LNCAP (cell line): ENCODE measurements at regions not wholly inside any gene's neighbourhood (a gene's known extent, or its start where the extent isn't known, plus 50 kb on each side); places are given as distances from the start of the nearest gene placed in this dataset.

Experiments used
- TF ChIP-seq, protein P1 (sequence below): fragments of 450-650 bp; IDR thresholded peaks from 2 replicates; pipeline ENCODE4 v1.5.1; 2017; ENCODE audit warnings: mild to moderate bottlenecking

DNA sequence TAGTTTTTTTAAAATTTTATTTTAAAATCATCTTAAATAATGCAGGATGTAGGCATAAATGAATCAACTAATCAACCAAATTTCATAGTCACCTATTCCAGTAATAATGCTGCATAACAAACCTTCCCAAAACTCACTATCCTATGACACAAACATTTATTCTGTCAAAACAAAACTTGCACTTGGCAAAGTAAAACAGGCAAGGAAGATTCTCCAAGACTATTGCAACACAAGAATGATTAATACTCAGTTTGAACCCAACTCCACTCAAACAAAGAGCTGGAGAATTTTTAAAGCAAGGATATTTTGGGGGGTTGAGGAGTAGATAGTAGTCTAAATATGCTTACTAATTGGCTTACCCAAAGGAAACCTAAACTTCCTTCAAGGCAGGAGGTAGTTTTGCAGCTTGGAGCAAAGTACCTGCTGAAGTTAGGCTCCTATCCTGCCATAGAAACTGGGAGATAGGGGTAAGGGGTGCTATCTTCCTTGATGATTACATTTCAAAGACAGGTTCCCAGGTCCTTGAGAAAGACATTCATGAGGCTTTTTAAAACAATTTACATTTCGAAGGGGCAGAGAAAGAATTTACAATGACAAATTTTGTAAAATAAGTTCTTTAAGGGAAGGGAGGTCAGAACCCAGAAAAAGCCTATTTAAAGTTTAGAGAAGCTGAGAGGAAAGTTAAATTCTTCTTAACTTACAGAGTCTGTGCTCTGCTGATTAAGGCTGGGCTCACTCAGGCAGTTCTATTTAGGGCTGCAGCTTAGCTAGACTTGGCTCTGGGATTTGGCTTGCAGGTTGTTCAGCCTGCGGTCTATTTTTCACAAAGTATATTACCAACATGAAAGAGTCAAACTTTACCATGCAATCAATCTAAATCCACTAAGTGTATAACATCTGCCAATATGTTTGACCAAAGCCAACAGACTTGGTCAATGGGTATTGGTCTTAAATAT, 549.0 kb downstream of the KCTD12 start:
- TF ChIP-seq, protein P1, sequence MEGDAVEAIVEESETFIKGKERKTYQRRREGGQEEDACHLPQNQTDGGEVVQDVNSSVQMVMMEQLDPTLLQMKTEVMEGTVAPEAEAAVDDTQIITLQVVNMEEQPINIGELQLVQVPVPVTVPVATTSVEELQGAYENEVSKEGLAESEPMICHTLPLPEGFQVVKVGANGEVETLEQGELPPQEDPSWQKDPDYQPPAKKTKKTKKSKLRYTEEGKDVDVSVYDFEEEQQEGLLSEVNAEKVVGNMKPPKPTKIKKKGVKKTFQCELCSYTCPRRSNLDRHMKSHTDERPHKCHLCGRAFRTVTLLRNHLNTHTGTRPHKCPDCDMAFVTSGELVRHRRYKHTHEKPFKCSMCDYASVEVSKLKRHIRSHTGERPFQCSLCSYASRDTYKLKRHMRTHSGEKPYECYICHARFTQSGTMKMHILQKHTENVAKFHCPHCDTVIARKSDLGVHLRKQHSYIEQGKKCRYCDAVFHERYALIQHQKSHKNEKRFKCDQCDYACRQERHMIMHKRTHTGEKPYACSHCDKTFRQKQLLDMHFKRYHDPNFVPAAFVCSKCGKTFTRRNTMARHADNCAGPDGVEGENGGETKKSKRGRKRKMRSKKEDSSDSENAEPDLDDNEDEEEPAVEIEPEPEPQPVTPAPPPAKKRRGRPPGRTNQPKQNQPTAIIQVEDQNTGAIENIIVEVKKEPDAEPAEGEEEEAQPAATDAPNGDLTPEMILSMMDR: no peak

DNA sequence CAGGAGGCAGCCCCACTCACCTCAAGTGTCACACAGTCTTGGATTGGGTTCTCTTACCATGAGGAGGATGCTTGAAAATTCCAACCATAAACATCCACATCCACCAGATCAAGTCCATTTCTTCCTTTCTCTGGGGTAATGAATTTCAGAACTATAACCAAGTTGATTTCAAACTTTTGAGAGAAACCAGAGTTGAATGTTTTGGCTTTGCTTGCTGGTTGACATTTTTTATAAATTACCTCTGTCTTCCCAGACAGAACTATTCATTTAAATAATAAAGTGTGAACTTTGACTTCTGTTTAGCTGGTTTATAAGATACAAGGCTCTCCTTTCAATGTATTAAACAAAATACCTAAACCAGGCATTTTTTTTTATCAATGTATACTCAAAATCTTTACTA, 550.7 kb downstream of the KCTD12 start:
- TF ChIP-seq, protein P1: no peak

DNA sequence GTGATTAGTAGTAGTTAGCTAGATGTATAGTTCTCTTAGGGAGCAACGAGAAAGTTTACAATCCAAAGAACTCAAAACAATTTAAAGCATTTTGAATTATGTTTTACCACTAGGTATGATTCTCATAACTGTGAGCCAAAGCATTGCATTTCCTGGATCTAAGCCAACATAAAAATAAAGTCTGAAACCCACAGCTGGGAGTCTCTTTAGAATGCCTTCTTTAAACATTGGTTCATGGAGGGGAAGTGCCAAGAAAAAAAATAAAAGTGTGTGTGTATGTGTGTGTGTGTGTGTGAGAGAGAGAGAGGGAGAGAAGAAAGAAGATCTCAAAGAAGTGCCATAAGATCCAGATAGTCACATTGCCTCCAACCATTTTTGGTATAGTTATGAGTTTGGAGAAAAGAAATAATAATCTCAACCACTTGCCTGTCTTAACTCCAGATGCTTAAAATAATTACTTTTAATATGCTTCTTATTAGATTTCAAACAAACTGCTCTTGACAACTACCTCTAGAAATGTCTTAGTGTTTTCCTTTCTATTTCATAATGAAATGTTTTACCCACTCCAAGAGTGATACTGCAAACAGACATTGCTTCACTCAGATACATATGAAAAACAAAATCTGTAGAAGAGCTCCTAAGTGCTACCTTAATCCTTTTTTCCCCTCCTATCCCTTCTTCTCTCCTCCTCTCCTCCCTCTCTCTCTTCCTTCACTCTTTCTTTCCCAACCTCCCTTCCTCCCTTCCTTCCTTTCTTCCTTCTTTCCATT, 554.1 kb downstream of the KCTD12 start:
- TF ChIP-seq, protein P1: no peak

DNA sequence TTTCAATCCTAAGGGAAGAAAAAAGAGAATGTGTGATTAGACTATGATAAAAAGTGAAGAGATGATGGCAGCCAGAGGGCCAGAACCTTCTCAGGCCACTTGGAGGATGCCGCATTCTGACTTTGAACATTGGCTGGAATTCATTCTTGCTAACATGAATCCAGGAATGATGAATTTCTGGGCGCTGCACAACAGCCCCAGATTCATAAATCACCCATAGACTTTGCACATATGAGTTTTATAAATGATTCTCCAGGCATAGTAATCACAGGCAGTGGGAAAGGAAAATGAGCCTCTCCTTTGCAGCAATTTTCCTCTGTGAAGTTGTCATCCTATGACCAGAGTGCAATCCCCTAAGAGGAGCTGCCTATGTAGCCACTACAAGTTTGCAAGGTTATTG, 555.4 kb downstream of the KCTD12 start:
- TF ChIP-seq, protein P1: no peak

DNA sequence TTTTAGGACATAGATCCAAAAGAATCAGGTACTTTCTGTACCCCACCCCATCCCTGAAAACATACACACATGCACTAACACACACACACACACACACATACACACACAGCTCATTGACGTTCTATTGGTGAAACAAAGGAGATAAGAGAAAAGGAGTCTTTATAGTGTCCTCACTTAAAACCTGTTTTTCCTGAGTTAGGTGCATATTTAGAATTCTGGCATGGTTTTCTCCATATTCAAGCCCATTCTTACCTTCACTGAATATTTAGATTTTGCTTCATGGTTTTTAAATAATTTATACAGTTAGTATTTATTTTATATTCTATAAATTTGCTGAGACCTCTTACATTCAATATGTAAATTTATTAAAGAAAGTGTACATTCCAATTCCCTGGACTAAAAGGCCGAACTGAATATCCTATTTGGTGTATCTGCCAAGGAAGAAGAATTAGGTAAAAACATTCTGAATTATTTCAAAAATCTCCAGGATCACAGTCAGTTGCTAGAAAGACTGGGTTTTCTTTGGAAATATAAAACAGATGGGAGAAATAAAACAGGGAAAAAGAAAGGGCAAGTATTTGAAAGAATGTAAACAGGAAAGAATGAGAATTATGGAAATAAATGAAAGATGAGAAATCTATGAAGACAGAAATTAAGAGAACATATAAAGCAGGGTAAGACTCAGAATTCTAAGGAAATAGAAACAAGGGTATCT, 556.2 kb downstream of the KCTD12 start:
- TF ChIP-seq, protein P1: no peak

DNA sequence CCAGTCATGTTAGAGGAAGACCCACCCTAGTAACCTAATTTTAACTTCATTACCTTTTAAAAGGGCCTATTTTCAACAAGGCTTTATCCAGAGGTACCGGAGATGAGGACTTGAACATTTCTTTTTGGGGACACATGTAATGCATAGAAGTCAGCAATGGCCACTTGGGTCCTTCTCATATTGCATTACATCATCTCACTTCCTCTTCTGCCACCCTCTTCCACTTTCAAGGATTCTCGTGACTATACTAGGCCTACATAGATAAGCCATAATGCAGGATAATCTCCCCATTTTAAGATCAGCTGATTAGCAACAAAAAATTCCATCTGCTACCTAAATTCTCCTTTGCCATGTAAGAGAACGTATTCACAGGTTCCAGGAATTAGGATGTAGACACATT, 557.2 kb downstream of the KCTD12 start:
- TF ChIP-seq, protein P1: no peak

DNA sequence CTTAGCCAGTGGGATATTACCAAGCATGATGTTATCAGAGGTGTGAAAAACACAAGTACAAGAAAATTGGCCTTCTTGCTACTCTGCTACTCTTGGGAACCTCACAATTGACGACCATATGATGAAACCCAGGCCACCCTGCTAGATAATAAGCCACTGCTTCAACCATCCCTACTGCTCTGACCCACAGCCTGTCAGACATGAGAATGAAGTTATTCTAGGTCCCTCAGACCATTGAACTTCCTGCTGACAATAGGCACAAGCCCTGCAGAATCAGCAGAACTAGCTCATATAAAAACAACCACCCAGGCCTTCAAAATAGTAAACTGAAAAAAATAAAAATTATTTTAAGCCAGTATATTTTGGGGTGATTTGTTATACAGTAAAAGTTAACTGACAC, 559.9 kb downstream of the KCTD12 start:
- TF ChIP-seq, protein P1: no peak
